ENCODE measurements at regions not wholly inside any gene's neighbourhood (a gene's known extent, or its start where the extent isn't known, plus 50 kb on each side); places are given as distances from the start of the nearest gene placed in this dataset.

DNA sequence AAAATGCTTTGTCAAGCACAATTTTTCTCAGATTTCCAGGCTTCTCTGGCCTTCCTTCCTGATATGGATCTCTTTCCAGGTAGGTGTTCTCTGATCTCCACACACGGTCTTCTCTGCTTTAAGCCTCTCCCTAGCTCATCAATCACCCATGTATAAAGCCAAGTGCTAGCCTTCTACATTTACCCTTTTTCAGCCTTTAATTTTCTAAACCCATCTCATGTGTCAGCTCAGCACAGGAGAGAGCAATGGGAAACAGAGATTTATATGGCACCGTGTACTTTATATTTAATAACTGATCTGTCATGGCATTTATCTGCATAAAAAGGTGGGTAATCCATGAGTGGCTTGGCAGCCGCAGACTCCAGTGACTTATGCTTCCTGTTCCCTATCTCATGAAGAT, 495.0 kb downstream of the RASEF start:
- Histone ChIP-seq H3K79me2 (ENCODE audit: insufficient read depth, low read length) (no peaks in the 10 kb centered on the region), H3K4me3 (replicated peaks in 1 of 3; ENCODE audit: low read depth in 2 of 3, low read length in 3 of 3) (no peak overlapping the region), H4K20me1 (ENCODE audit: insufficient read depth, low read length) (no peaks in the 10 kb centered on the region), H3K4me1 (ENCODE audit: control insufficient read depth in 1 of 2, insufficient read depth in 2 of 2, low read length in 2 of 2) (peaks cover 4 to 6% of the 10 kb centered on the region in 2 donors), H2AFZ (ENCODE audit: insufficient read depth, low read depth, low read length, poor library complexity, severe bottlenecking) (no peak overlapping the region), H3K27ac (ENCODE audit: low read depth in 1 of 2, low read length in 2 of 2) (no peak overlapping the region), H3K9ac (ENCODE audit: insufficient read depth, low read length, poor library complexity, severe bottlenecking) (no peak overlapping the region), H3K9me3 (replicated peaks in 1 of 2; ENCODE audit: control insufficient read depth in 1 of 2, insufficient read depth in 1 of 2, low read length in 2 of 2) (no peaks in the 10 kb centered on the region), H3K36me3 (replicated peaks in 1 of 2; ENCODE audit: control insufficient read depth in 1 of 2, insufficient read depth in 2 of 2, low read length in 2 of 2) (no peaks in the 10 kb centered on the region), H3K4me2 (replicated peaks; ENCODE audit: extremely low read depth, low read length, poor library complexity, severe bottlenecking) (no peak overlapping the region), H3K27me3 (ENCODE audit: control insufficient read depth in 2 of 2, insufficient read depth in 2 of 2, low read length in 2 of 2) (no peaks in the 10 kb centered on the region)
- Mint-ChIP-seq H3K27ac (no peak overlapping the region), H3K36me3 (no peaks in the 10 kb centered on the region), H3K9me3 (peaks cover 0 to 8% (median 0%) of the 10 kb centered on the region in 7 donors), H3K27me3 (ENCODE audit: low read depth in 3 of 3) (peaks cover 0 to 4% (median 0%) of the 10 kb centered on the region in 3 donors), H3K4me3 (no peak overlapping the region), H3K4me1 (peaks cover 9% of the 10 kb centered on the region)
- WGBS (ENCODE audit: insufficient coverage) = 89% methylated on average over 1 of the region's 3 CpGs
- TF ChIP-seq, protein P1, sequence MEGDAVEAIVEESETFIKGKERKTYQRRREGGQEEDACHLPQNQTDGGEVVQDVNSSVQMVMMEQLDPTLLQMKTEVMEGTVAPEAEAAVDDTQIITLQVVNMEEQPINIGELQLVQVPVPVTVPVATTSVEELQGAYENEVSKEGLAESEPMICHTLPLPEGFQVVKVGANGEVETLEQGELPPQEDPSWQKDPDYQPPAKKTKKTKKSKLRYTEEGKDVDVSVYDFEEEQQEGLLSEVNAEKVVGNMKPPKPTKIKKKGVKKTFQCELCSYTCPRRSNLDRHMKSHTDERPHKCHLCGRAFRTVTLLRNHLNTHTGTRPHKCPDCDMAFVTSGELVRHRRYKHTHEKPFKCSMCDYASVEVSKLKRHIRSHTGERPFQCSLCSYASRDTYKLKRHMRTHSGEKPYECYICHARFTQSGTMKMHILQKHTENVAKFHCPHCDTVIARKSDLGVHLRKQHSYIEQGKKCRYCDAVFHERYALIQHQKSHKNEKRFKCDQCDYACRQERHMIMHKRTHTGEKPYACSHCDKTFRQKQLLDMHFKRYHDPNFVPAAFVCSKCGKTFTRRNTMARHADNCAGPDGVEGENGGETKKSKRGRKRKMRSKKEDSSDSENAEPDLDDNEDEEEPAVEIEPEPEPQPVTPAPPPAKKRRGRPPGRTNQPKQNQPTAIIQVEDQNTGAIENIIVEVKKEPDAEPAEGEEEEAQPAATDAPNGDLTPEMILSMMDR (IDR thresholded peaks at IDR 0.05) = no peak
- intact Hi-C loops (cut with micrococcal nuclease) = no loop called here
- DNase-seq = no peak

DNA sequence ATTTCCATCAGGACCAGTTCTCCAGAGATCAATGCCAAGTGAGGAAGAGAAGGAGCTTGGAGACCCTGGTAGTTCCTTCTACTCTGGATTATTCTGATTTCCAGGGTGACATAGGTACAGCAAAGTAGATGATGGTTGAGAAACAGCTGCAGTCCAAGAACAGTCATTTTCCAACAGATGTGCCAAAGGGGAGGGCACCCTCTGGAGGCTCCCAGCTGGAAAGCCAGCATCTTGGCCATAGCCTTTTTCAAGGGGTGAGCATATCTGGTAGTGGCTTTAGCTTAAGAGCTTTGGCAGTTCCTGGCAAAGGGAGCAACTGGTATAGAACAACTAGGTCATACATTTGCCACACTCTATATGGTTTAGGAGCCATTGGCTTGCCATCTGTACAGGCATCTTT, 492.7 kb downstream of the RASEF start:
- no peaks in the 10 kb centered on the region for H4K20me1 ChIP-seq (ENCODE audit: insufficient read depth, low read length)
- H3K4me3 ChIP-seq (replicated peaks in 1 of 3; ENCODE audit: low read depth in 2 of 3, low read length in 3 of 3) = no peak overlapping the region
- H3K4me1 Mint-ChIP-seq = peaks cover 9% of the 10 kb centered on the region
- peaks cover 5 to 12% of the 10 kb centered on the region in 2 donors for H3K9me3 ChIP-seq (replicated peaks in 1 of 2; ENCODE audit: control insufficient read depth in 1 of 2, insufficient read depth in 1 of 2, low read length in 2 of 2)
- no peak overlapping the region for H3K9ac ChIP-seq (ENCODE audit: insufficient read depth, low read length, poor library complexity, severe bottlenecking)
- no peaks in the 10 kb centered on the region for H3K27me3 ChIP-seq (ENCODE audit: control insufficient read depth in 2 of 2, insufficient read depth in 2 of 2, low read length in 2 of 2)
- H2AFZ ChIP-seq (ENCODE audit: insufficient read depth, low read depth, low read length, poor library complexity, severe bottlenecking) = no peak overlapping the region
- intact Hi-C loops (cut with micrococcal nuclease) = no loop called here
- no peaks in the 10 kb centered on the region for H3K36me3 ChIP-seq (replicated peaks in 1 of 2; ENCODE audit: control insufficient read depth in 1 of 2, insufficient read depth in 2 of 2, low read length in 2 of 2)
- TF ChIP-seq, protein P1 (IDR thresholded peaks at IDR 0.05) = no peak
- no peaks in the 10 kb centered on the region for H3K79me2 ChIP-seq (ENCODE audit: insufficient read depth, low read length)
- H3K27ac ChIP-seq (ENCODE audit: low read depth in 1 of 2, low read length in 2 of 2) = no peak overlapping the region
- no peak for DNase-seq
- no peak overlapping the region for H3K27ac Mint-ChIP-seq
- H3K4me1 ChIP-seq (ENCODE audit: control insufficient read depth in 1 of 2, insufficient read depth in 2 of 2, low read length in 2 of 2) = peaks cover 4 to 6% of the 10 kb centered on the region in 2 donors
- peaks cover 0 to 4% (median 0%) of the 10 kb centered on the region in 3 donors for H3K27me3 Mint-ChIP-seq (ENCODE audit: low read depth in 3 of 3)
- no peak overlapping the region for H3K4me2 ChIP-seq (replicated peaks; ENCODE audit: extremely low read depth, low read length, poor library complexity, severe bottlenecking)
- peaks cover 0 to 2% of the 10 kb centered on the region in 2 donors for H3K36me3 Mint-ChIP-seq
- peaks cover 11 to 19% (median 14%) of the 10 kb centered on the region in 7 donors for H3K9me3 Mint-ChIP-seq
- no peak overlapping the region for H3K4me3 Mint-ChIP-seq

Data from CD14-positive monocyte (primary cell).